ENCODE measurements at regions not wholly inside any gene's neighbourhood (a gene's known extent, or its start where the extent isn't known, plus 50 kb on each side); places are given as distances from the start of the nearest gene placed in this dataset.

DNA sequence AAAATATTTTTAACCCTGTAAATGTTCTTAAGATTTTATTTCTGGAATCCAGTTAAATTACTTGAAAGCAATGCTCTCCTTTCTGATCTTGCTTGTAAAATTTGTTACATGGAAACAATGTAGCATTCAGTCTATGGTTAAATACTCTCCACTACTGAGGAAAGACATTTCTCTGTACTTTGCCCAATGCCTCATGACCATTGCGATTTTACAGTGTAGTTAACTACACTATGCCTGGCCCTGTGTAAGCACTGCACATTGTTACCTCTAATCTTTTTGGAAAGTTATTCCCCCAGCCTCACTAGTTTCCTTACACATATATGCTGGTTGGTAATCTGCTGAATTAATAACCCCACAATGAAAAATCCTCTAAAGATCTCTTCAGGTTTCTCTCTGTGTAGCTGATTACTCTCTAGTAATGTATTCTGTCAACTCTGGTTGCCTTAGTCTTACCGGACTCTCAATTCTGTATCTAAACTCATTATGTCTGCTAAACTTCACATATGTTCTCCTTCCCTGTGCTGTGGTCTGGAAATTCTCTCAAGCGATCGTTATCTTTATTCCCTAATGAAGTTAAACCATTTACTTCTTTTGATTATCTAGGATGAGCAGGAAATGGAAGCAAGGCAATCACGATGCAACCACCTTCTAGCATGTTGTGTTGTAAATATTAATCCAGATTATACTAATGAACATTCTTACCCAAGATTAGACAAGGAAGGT is 58.7 kb upstream of the TMEM106B start:
- Histone ChIP-seq H3K27me3 (replicated peaks in 1 of 2; ENCODE audit: control insufficient read depth in 2 of 2, extremely low read depth in 1 of 2, insufficient read depth in 2 of 2, low read length in 1 of 2) (no peaks in the 10 kb centered on the region), H3K4me3 (ENCODE audit: control insufficient read depth in 1 of 2, extremely low read depth in 1 of 2, low read length in 1 of 2) (no peak overlapping the region), H3K9me3 (no peaks in the 10 kb centered on the region), H3K36me3 (ENCODE audit: control insufficient read depth in 2 of 2, extremely low read depth in 1 of 2, insufficient read depth in 1 of 2, low read length in 1 of 2) (no peaks in the 10 kb centered on the region), H3K4me1 (ENCODE audit: control insufficient read depth in 1 of 2, extremely low read depth in 1 of 2, insufficient read depth in 2 of 2, low read length in 2 of 2) (no peaks in the 10 kb centered on the region), H3K27ac (ENCODE audit: low read length) (no peak overlapping the region)
- H3K27me3 Mint-ChIP-seq, result peaks cover 0 to 8% of the 10 kb centered on the region in 2 donors
- no CpG with 5 or more reads among the region's 5 CpGs for WGBS (ENCODE audit: insufficient coverage)
- H3K9me3 Mint-ChIP-seq, result no peaks in the 10 kb centered on the region
- no peak overlapping the region for H3K4me3 Mint-ChIP-seq
- DNase-seq (no peak), ATAC-seq (replicated peaks in 1 of 4) (no peak)
- H3K36me3 Mint-ChIP-seq, result no peaks in the 10 kb centered on the region
- H3K4me1 Mint-ChIP-seq, result peaks cover 3 to 9% (median 9%) of the 10 kb centered on the region in 3 donors
- ChIA-PET CTCF (no interaction called here), POLR2A (interaction anchor here in 1 of 2 donors (0.9 kb wide), 1 partner anchor 16 kb away, joined by 3 read pairs; no protein-coding TSS in a partner anchor)
- no peak overlapping the region for H3K27ac Mint-ChIP-seq

DNA sequence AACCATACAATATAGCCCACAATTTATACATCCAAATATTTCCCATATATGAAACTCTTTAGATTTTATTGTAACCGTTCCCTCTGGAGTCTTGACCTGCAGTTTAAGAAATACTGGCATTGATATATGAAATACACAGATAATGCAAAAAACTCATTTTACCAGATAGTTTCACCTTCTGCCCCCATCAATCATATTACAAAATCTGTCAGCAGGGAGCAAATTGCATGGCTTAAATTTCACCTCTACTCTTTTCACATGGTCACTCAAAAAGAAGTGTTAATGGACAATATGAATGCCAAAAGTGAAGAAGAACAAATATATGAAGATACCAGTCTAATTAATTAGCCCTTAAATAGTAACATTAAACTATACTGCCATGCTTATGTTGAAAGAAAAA is 57.0 kb upstream of the TMEM106B start:
- H3K9me3 ChIP-seq, result no peaks in the 10 kb centered on the region
- no CpG with 5 or more reads among the region's 1 CpG for WGBS (ENCODE audit: insufficient coverage)
- ChIA-PET POLR2A (interaction anchor here in 1 of 2 donors (0.9 kb wide), 1 partner anchor 472 kb away, joined by 3 read pairs; no protein-coding TSS in a partner anchor), CTCF (no interaction called here)
- H3K27ac ChIP-seq (ENCODE audit: low read length), result no peak overlapping the region
- H3K27me3 Mint-ChIP-seq, result peaks cover 0 to 4% of the 10 kb centered on the region in 2 donors
- DNase-seq (no peak), ATAC-seq (replicated peaks in 1 of 4) (no peak)
- H3K27me3 ChIP-seq (replicated peaks in 1 of 2; ENCODE audit: control insufficient read depth in 2 of 2, extremely low read depth in 1 of 2, insufficient read depth in 2 of 2, low read length in 1 of 2), result no peaks in the 10 kb centered on the region
- H3K4me1 ChIP-seq (ENCODE audit: control insufficient read depth in 1 of 2, extremely low read depth in 1 of 2, insufficient read depth in 2 of 2, low read length in 2 of 2), result no peaks in the 10 kb centered on the region
- H3K36me3 Mint-ChIP-seq, result no peaks in the 10 kb centered on the region
- no peak overlapping the region for H3K27ac Mint-ChIP-seq
- no peak overlapping the region for H3K4me3 ChIP-seq (ENCODE audit: control insufficient read depth in 1 of 2, extremely low read depth in 1 of 2, low read length in 1 of 2)
- H3K36me3 ChIP-seq (ENCODE audit: control insufficient read depth in 2 of 2, extremely low read depth in 1 of 2, insufficient read depth in 1 of 2, low read length in 1 of 2), result no peaks in the 10 kb centered on the region
- H3K4me1 Mint-ChIP-seq, result peaks cover 3 to 9% (median 6%) of the 10 kb centered on the region in 3 donors
- H3K9me3 Mint-ChIP-seq, result no peaks in the 10 kb centered on the region
- H3K4me3 Mint-ChIP-seq, result no peak overlapping the region

DNA sequence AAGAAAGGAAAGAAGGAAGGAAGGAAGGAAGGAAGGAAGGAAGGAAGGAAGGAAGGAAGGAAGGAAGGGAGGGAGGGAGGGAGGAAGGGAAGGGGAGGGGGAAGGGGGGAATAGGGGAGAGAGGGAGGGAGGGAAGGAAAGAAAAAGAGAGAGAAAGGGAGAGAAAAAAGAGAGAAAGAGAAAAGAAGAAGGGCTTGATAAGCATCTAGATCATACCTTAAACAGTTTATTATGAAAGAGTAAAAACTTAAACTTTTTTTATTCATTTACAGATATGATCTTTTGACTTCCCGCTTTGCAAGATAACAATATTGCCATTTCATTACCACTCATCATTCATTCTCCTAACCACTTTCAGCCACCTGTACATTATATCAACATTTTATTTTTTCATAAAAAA is 53.6 kb upstream of the TMEM106B start:
- ChIA-PET CTCF (no interaction called here), POLR2A (no interaction called here)
- DNase-seq (no peak), ATAC-seq (replicated peaks in 1 of 4) (no peak)
- Mint-ChIP-seq H3K27me3 (peaks cover 0 to 4% of the 10 kb centered on the region in 2 donors), H3K9me3 (no peaks in the 10 kb centered on the region), H3K27ac (no peak overlapping the region), H3K4me3 (no peak overlapping the region), H3K36me3 (no peaks in the 10 kb centered on the region), H3K4me1 (peaks cover 3 to 9% (median 6%) of the 10 kb centered on the region in 3 donors)
- Histone ChIP-seq H3K27ac (ENCODE audit: low read length) (no peak overlapping the region), H3K27me3 (replicated peaks in 1 of 2; ENCODE audit: control insufficient read depth in 2 of 2, extremely low read depth in 1 of 2, insufficient read depth in 2 of 2, low read length in 1 of 2) (no peaks in the 10 kb centered on the region), H3K4me1 (ENCODE audit: control insufficient read depth in 1 of 2, extremely low read depth in 1 of 2, insufficient read depth in 2 of 2, low read length in 2 of 2) (no peaks in the 10 kb centered on the region), H3K36me3 (ENCODE audit: control insufficient read depth in 2 of 2, extremely low read depth in 1 of 2, insufficient read depth in 1 of 2, low read length in 1 of 2) (no peaks in the 10 kb centered on the region), H3K4me3 (ENCODE audit: control insufficient read depth in 1 of 2, extremely low read depth in 1 of 2, low read length in 1 of 2) (no peak overlapping the region), H3K9me3 (no peaks in the 10 kb centered on the region)
- no CpG with 5 or more reads among the region's 1 CpG for WGBS (ENCODE audit: insufficient coverage)

DNA sequence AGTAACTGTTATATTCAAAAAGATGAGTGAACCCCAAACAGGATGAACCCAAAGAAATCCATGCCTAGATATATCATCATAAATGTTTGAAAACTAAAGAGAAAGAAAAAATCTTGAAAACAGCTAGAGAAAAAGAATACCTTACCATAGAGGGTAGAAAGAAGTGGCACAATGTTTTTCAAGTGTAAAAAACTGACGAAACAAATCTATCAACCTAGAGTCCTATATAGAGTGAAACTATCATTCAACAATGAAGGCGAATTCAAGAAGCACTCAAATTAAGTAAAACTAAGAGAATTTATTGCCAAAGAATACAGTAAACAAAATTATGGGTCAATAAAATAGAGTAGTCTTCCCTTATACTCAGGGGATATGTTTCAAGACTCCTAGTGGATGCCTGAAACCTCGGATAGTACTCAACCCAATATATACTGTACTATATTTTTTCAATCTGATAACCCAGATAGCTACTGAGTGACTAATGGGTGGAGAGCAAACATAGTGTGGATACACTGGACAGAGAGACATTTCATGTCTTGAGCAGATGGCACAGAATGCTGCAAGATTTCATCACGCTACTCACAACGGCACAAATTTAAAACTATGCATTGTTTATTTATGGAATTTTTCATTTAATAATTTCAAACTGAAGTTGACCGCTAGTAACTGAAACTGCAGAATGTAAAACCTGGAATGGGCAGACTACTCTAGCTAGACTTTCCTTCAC is 52.6 kb upstream of the TMEM106B start:
- peaks cover 0 to 4% of the 10 kb centered on the region in 2 donors for H3K27me3 Mint-ChIP-seq
- DNase-seq (no peak), ATAC-seq (replicated peaks in 1 of 4) (no peak)
- ChIA-PET CTCF (no interaction called here), POLR2A (no interaction called here)
- Histone ChIP-seq H3K4me3 (ENCODE audit: control insufficient read depth in 1 of 2, extremely low read depth in 1 of 2, low read length in 1 of 2) (no peak overlapping the region), H3K9me3 (no peaks in the 10 kb centered on the region), H3K4me1 (ENCODE audit: control insufficient read depth in 1 of 2, extremely low read depth in 1 of 2, insufficient read depth in 2 of 2, low read length in 2 of 2) (no peaks in the 10 kb centered on the region), H3K36me3 (ENCODE audit: control insufficient read depth in 2 of 2, extremely low read depth in 1 of 2, insufficient read depth in 1 of 2, low read length in 1 of 2) (no peaks in the 10 kb centered on the region), H3K27me3 (replicated peaks in 1 of 2; ENCODE audit: control insufficient read depth in 2 of 2, extremely low read depth in 1 of 2, insufficient read depth in 2 of 2, low read length in 1 of 2) (no peaks in the 10 kb centered on the region), H3K27ac (ENCODE audit: low read length) (no peak overlapping the region)
- H3K4me1 Mint-ChIP-seq, result peaks cover 3 to 9% (median 6%) of the 10 kb centered on the region in 3 donors
- H3K4me3 Mint-ChIP-seq, result no peak overlapping the region
- H3K9me3 Mint-ChIP-seq, result peaks cover 0 to 3% (median 0%) of the 10 kb centered on the region in 3 donors
- WGBS (ENCODE audit: insufficient coverage), result no CpG with 5 or more reads among the region's 6 CpGs
- no peak overlapping the region for H3K27ac Mint-ChIP-seq
- no peaks in the 10 kb centered on the region for H3K36me3 Mint-ChIP-seq

DNA sequence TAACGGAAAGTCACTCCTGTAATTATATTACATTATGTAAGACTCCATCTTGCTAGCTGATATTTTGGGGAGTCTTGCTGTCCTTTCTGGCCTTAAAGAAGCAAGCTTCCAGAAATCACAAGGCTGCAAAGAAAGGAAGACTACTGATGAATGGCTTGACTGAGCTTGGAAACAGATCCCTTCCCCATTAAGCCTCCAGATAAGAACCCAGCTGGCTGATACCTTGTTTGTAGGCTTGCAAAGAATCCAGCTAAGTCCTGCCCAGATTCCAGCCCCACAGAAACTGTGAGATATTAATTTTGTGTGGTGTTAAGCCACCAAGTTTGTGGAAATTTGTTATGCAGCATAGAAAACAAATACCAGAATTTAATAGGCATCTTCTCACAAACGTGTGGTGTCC is 49.9 kb upstream of the TMEM106B start:
- no peak overlapping the region for H3K4me3 ChIP-seq (ENCODE audit: control insufficient read depth in 1 of 2, extremely low read depth in 1 of 2, low read length in 1 of 2)
- peaks cover 3 to 9% (median 6%) of the 10 kb centered on the region in 3 donors for H3K4me1 Mint-ChIP-seq
- ATAC-seq (replicated peaks in 1 of 4), result no peak
- ChIA-PET CTCF (no interaction called here), POLR2A (no interaction called here)
- peaks cover 6% of the 10 kb centered on the region for H3K36me3 Mint-ChIP-seq
- no peaks in the 10 kb centered on the region for H3K4me1 ChIP-seq (ENCODE audit: control insufficient read depth in 1 of 2, extremely low read depth in 1 of 2, insufficient read depth in 2 of 2, low read length in 2 of 2)
- H3K9me3 Mint-ChIP-seq, result peaks cover under 1 to 9% (median 2%) of the 10 kb centered on the region in 3 donors
- no peaks in the 10 kb centered on the region for H3K9me3 ChIP-seq
- no peak for DNase-seq
- H3K27me3 Mint-ChIP-seq, result no peaks in the 10 kb centered on the region
- no peak overlapping the region for H3K27ac ChIP-seq (ENCODE audit: low read length)
- H3K4me3 Mint-ChIP-seq, result no peak overlapping the region
- H3K27me3 ChIP-seq (replicated peaks in 1 of 2; ENCODE audit: control insufficient read depth in 2 of 2, extremely low read depth in 1 of 2, insufficient read depth in 2 of 2, low read length in 1 of 2), result no peaks in the 10 kb centered on the region
- no peak overlapping the region for H3K27ac Mint-ChIP-seq
- no peaks in the 10 kb centered on the region for H3K36me3 ChIP-seq (ENCODE audit: control insufficient read depth in 2 of 2, extremely low read depth in 1 of 2, insufficient read depth in 1 of 2, low read length in 1 of 2)
- 50% methylated on average over 1 of the region's 2 CpGs for WGBS (ENCODE audit: insufficient coverage)

All from T-cell (primary cell).